Breast epithelium (tissue), 3 donors: ENCODE measurements at regions not wholly inside any gene's neighbourhood (a gene's known extent, or its start where the extent isn't known, plus 50 kb on each side); places are given as distances from the start of the nearest gene placed in this dataset.

Experiments
- CTCF ChIP-seq, 3 donors: fragments of 450-650 bp; IDR thresholded peaks; one replicate each; pipeline ENCODE4 v1.5.1; 2016 to 2017; ENCODE audit warnings: antibody characterized with exemption in 3 of 3, mild to moderate bottlenecking in 3 of 3, moderate library complexity in 3 of 3
- POLR2A ChIP-seq: fragments of 450-650 bp; IDR thresholded peaks from one replicate; pipeline ENCODE4 v1.6.1; 2016; ENCODE audit warnings: antibody characterized with exemption, mild to moderate bottlenecking, moderate library complexity

- TF ChIP-seq CTCF (IDR thresholded peaks at IDR 0.05) (no peak), POLR2A (no peak)
Measured at GRCh38 chr6:14873781-14874441, 372.0 kb upstream of the JARID2 start.
